GM19463 (cell line): ENCODE measurements at regions not wholly inside any gene's neighbourhood (a gene's known extent, or its start where the extent isn't known, plus 50 kb on each side); places are given as distances from the start of the nearest gene placed in this dataset.

Experiments used
- ATAC-seq: cut with Tn5 transposase; IDR thresholded peaks from one replicate; pipeline ENCODE4 v1.9.1; 2021; ENCODE audit warnings: mild to moderate bottlenecking, moderate library complexity; ENCODE audit not compliant: unreplicated experiment

- peak; percentile 57 for ATAC-seq
Observed at GRCh38 chr9:29830821-29831220, 2257.5 kb upstream of the C9orf72 start.

DNA sequence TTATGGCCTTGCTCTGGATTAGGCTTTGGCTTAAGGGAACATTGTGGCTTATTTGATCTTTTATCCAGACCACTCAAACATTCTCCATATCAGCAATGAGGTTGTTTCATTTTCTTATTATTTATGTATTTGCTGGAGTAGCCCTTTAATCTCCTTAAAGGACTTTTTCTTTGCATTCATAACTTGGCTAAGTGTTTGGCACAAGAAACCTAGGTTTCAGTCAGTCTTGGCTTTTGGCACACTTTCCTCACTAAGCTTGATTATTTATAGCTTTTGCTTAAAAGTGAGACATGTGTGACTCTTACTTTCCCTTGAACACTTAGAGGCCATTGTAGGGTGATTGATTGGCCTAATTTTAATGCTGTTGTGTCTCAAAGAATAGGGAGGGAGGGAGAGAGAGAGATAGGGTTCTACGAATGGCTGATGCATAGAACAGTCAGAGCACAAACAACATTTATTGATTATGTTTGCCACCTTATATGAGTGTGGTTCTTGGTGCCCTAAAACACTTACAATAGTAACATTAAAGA lies 2265.3 kb upstream of the C9orf72 start:
- ATAC-seq: no peak

DNA sequence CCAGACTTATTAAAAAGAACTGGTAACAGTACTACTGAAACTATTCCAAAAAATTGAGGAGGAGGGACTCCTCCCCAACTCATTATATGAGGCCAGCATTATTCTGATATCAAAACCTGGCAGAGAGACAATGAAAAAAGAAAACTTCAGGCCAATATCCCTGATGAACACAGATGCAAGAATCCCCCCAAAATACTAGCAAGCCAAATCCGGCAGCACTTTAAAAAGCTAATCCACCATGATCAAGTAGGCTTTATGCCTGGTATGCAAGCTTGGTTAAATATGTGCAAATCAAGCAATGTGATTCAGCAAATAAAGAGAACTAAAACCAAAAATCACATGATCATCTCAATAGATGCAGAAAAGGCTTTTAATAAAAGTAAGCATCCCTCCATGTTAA lies 2271.0 kb upstream of the C9orf72 start:
- ATAC-seq: no peak

DNA sequence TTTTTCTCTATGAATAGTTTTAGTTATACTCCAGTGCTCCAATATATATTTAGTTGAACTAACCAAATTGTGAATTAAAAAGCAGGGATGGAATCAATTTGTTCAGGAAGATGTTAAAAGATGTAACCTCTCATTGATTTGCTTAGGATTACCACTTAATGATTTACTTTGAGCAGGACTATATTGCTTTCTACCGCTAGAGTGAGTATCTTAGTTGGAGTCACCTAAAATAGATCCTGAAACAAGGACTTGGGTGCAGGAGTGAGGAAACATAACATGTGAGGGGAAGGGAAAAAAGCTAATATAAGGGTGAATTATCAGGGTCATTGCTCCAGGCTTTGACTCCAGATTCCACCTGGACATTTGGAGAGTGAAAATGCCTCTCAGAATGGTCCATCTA lies 2277.4 kb upstream of the C9orf72 start:
- ATAC-seq: no peak

DNA sequence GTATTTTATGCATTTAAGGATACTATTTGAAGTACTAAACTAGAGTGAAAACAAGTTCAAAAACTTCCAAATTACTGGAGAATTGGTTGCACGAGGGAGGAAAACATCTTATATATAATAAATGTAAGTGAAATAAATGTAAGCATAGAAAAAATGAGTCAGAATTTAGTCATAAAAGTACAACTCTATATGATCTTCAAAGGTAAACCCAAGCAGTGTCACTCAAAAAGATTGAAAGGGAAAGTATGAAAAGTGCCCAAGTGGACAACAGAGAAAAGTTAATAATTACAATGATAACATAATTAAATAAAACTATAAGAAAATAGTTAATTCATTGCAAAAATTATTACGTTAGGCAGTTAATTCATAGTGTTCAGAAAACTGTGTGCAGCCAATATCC lies 2288.5 kb upstream of the C9orf72 start:
- ATAC-seq: no peak

DNA sequence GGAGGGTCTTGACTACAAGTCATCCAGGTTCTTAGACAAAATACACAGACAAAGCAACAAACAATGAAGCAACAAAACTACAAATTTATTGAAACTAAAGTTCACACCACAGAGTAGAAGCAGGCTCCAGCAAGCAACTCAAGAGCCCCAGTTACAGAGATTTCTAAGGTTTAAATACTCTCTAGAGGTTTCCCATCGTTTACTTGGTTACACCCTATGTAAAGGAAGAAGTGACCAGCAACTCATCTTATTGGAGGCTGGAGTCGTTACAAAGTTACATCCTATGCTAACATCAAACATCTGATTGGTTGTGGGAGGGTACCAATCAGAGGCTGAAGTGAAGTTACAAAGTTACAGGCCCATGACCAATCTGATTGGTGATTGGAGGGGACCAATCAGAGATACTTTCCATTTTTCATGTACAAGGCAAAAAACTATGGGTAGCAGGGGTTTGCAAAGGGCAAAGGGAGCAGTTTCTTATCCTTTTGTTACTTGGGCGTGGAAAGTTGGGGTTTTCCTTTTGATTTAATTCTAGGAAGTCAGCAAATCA lies 2292.6 kb upstream of the C9orf72 start:
- ATAC-seq: no peak

- peak; percentile 81 for ATAC-seq
Observed at GRCh38 chr9:29866556-29866955, 2293.3 kb upstream of the C9orf72 start.

DNA sequence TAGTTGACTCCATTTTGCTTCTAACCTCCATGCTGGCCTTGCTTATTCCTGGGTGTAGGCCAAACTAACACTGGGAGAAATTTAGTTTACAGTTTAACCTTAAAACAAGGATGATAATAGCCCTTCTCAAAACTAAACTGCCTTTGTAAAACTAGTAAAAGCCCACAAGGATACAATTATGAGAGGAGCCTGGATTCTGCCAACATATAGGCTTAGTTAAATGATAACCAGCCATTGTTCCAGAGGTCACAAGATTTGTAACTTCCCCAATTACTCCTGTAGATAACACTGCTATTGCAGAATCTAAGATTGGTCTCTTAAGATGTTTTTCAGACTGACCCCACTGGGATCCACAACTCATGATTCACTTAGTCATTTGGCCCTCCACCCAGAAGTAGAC lies 2300.3 kb upstream of the C9orf72 start:
- ATAC-seq: no peak

- no peak for ATAC-seq
Observed at GRCh38 chr9:29875547-29875946, 2302.3 kb upstream of the C9orf72 start.

GRCh38 chr9:29882767-29883166 lies 2309.5 kb upstream of the C9orf72 start:
- ATAC-seq: peak; percentile 66

DNA sequence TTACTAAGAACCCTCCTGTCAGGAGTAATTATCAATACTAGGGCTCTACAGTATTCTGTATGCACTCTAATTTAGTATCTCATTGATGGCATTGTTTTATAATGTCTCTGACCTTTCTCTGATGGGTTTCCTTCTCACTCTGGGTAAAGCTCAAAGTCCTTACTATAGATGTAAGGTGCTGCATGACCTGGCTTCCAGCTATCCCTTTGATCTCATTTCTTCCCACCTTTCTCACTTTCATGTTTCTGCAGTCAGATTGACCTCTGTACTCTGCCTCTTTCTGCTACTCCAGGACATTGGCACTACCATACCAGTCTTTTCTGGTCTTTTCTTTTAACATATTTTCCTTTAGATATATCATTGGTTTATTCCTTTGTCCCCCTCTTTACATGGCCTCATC lies 2332.8 kb upstream of the C9orf72 start:
- ATAC-seq: no peak

DNA sequence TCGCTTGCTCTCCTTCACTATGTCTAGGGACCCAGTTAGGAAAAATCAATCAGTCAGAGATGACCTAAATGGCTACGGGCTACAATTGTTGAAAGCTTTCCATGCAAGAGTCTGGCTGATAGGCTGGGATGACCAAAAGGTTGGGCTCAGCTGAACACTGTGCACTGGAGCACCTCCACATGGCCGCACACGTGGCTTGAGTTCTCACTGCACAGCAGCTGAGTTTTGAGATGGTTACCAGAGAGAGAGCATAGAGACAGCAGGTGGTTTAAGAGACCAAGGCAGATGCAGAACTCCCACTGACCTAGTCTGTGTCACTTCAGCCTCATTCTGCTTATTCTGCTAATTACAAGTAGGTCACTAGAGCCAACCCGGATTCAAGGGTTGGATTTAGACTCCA lies 2354.8 kb upstream of the C9orf72 start:
- no peak for ATAC-seq

- no peak for ATAC-seq
Observed at GRCh38 chr9:29939559-29939958, 2366.3 kb upstream of the C9orf72 start.

DNA sequence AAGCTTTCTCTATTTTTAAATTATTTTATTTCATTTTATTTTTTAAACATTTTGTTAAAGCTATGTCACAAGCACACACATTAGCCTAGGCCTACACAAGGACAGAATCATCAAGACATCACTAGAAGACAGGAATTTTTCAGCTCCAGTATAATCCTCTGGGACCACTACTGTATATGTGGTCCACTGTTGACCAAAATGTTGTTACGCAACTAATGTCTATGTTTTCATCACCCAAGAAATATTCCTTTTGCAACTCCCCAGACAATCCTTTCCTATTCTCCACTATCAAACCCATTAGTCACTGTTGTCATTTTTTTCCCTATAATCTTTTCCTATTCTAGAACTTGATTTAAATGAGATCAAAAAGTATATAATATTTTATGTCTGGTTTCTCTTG lies 2371.7 kb upstream of the C9orf72 start:
- ATAC-seq: no peak

DNA sequence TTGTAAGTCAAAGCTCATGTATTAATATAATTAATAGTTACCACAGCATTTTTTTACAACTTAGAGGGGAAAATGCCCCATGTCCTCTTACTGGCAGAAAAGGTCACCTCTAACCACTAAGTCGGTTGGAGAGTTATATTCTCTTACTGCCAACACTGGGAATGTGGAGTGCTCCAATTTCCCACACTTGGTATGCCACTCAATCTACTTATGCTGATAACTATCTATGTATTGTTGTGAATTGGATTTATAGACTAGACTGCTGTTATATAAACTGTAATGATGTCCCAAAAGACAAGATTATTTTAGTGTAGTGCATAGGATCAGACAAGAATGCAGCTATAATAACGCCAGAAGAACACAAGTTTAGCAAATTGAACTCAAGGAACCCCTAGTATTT lies 2385.2 kb upstream of the C9orf72 start:
- ATAC-seq: no peak

DNA sequence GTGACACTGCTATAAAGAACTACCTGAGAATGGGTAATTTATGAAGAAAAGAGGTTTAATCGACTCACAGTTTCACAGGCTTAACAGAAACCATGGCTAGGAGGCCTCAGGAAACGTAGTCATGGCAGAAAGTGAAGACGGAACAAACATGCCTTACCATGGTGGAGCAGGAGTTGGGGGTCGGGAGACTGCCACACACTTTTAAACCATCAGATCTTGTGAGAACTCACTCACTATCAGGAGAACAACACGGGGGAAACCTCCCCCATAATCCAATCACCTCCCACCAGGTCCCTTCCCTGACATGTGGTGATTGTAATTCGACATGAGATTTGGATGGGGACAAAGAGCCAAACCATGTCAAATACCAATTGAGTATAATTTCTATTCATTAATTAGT lies 2392.6 kb upstream of the C9orf72 start:
- no peak for ATAC-seq

- no peak for ATAC-seq
Observed at GRCh38 chr9:29966247-29966646, 2393.0 kb upstream of the C9orf72 start.

- ATAC-seq: no peak
Observed at GRCh38 chr9:29968831-29969230, 2395.6 kb upstream of the C9orf72 start.

GRCh38 chr9:29969408-29969807 lies 2396.1 kb upstream of the C9orf72 start:
- ATAC-seq: no peak

DNA sequence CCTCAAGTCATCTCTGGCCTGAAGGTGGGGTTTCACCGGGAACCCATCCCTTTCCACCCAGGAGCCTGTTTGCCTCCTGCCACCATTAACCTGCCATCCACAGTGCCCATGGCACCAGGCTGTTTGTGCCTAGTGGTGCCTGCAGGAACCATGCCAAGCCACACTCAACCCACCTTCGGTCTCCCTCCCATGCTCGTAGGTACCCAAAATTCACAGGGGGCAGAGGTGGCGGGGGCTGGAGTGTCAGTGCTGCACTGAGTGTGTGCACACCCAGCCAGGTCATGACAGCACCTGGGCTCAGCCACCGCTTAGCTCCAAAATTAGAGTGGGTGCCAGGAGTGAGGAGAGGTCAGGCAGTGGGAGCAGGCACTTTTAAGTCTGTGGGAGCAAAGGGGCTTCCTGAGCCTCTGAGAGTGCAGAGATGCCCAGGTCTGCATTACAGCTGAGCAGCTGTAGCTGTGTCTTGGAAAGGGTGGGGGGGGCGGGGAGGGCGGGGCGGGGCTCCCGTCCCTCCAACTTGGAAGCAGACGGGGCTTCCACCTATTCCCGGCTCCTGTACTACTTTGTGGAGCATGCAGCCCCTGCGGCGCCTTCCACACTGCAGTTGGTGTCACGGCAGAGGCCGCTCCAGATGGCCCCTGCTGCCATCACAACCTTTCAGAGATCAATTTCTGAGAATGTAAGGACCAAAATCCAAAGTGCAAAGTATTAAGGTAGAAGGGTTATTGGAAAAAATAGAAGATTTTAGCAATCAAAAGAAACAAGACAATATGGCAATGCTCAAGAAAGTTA lies 2396.8 kb upstream of the C9orf72 start:
- ATAC-seq: no peak

DNA sequence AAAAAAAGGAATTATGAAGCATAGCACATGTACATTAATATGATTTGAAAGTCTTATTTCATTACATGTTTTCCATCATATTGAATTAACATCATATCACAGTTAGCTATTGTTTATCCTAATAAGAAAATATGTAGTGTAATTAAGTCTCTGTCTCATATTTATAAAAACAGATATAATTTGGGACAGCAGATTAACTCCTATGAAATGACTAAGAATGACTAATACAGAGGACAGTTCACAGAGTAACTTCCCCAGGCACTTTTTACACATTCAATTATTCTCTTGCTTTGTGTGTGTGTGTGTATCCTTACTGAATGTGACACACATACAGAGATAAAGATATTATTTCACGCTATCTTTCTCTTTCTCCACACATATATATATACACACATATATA lies 2400.9 kb upstream of the C9orf72 start:
- ATAC-seq: no peak

DNA sequence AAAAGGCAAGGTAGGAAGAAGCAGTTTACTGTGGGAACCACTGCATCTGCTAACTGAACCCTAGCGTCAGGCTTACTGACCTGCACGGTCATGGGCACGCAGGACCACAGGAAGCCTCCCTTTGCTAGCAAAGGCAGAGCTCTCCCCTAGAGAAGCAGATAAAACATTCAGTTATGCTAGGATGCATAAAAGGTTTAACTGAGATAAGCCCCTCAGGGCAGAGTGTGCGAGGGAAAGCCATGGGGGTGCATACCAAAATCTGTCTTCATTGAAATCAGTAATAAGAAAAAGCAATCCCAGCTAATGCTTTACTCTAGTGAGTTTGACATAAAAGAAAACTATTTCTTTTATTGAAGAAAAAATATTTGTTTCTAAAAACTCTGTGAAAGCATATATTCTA lies 2403.7 kb upstream of the C9orf72 start:
- no peak for ATAC-seq

DNA sequence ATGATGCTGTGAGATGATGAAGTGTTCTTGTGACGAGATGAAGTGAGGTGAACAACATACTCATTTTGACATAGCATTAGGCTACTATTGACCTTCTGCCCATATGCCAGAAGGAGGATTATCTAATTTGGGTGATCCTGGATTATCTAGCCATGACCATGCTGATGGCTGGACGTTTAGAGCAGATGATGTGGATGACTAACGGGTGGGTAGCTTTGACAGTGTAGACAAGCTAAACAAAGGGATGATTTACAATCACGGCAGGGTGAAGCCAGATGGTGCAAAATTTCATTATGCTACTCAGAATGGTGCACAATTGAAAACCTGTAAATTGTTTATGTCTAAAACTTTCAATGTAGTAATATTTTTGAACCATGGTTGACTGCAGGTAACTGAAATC lies 2403.4 kb upstream of the ACO1 start:
- ATAC-seq: no peak
